ENCODE measurements at regions not wholly inside any gene's neighbourhood (a gene's known extent, or its start where the extent isn't known, plus 50 kb on each side); places are given as distances from the start of the nearest gene placed in this dataset.

GRCh38 chr6:140041571-140042332 lies 667.3 kb upstream of the CITED2 start:
- Histone ChIP-seq H3K4me3 (ENCODE audit: low read depth, low read length) (no peak overlapping the region), H3K36me3 (ENCODE audit: control insufficient read depth, insufficient read depth, low read length) (no peaks in the 10 kb centered on the region), H3K4me1 (no peaks in the 10 kb centered on the region), H3K9me3 (no peaks in the 10 kb centered on the region; the same call in 1 of the 2 replicates), H3K27me3 (replicated peaks; ENCODE audit: control insufficient read depth, insufficient read depth, low read length) (no peaks in the 10 kb centered on the region; the same call in 1 of the 2 replicates)
- intact Hi-C loops (cut with micrococcal nuclease; ENCODE audit: unreplicated experiment): no loop called here
- peaks cover 5% of the 10 kb centered on the region for H3K27me3 Mint-ChIP-seq (ENCODE audit: insufficient read depth, unreplicated experiment)
- no peaks in the 10 kb centered on the region for H3K36me3 Mint-ChIP-seq (ENCODE audit: insufficient read depth, unreplicated experiment)
- no peak overlapping the region for H3K27ac Mint-ChIP-seq (ENCODE audit: unreplicated experiment)
- H3K4me3 Mint-ChIP-seq (ENCODE audit: unreplicated experiment): no peak overlapping the region
- no peaks in the 10 kb centered on the region for H3K9me3 Mint-ChIP-seq (ENCODE audit: unreplicated experiment)
- POLR2A ChIA-PET: no interaction called here
- CTCF ChIA-PET: no interaction called here
- no peak for DNase-seq
- no TSS peak for BruUV-seq (replicated peaks)
- H3K4me1 Mint-ChIP-seq (ENCODE audit: low read depth, unreplicated experiment): no peaks in the 10 kb centered on the region
- TF ChIP-seq CTCF (IDR thresholded peaks at IDR 0.05; ENCODE audit: insufficient read depth in 1 of 2, low read depth in 1 of 2, low read length in 1 of 2, severe bottlenecking in 1 of 2, unreplicated experiment in 1 of 2): no peak

GRCh38 chr6:140041056-140041455 lies 666.6 kb upstream of the CITED2 start:
- Histone ChIP-seq H3K4me1 (no peaks in the 10 kb centered on the region), H3K9me3 (no peaks in the 10 kb centered on the region; the same call in 1 of the 2 replicates), H3K36me3 (ENCODE audit: control insufficient read depth, insufficient read depth, low read length) (no peaks in the 10 kb centered on the region), H3K4me3 (ENCODE audit: low read depth, low read length) (no peak overlapping the region), H3K27me3 (replicated peaks; ENCODE audit: control insufficient read depth, insufficient read depth, low read length) (no peaks in the 10 kb centered on the region; the same call in 1 of the 2 replicates)
- H3K4me1 Mint-ChIP-seq (ENCODE audit: low read depth, unreplicated experiment): no peaks in the 10 kb centered on the region
- CTCF ChIA-PET: no interaction called here
- no peaks in the 10 kb centered on the region for H3K36me3 Mint-ChIP-seq (ENCODE audit: insufficient read depth, unreplicated experiment)
- POLR2A ChIA-PET: no interaction called here
- intact Hi-C loops (cut with micrococcal nuclease; ENCODE audit: unreplicated experiment): no loop called here
- H3K4me3 Mint-ChIP-seq (ENCODE audit: unreplicated experiment): no peak overlapping the region
- no peak overlapping the region for H3K27ac Mint-ChIP-seq (ENCODE audit: unreplicated experiment)
- TF ChIP-seq CTCF (IDR thresholded peaks at IDR 0.05; ENCODE audit: insufficient read depth in 1 of 2, low read depth in 1 of 2, low read length in 1 of 2, severe bottlenecking in 1 of 2, unreplicated experiment in 1 of 2): no peak
- BruUV-seq (replicated peaks): no TSS peak
- H3K27me3 Mint-ChIP-seq (ENCODE audit: insufficient read depth, unreplicated experiment): peaks cover 5% of the 10 kb centered on the region
- no peaks in the 10 kb centered on the region for H3K9me3 Mint-ChIP-seq (ENCODE audit: unreplicated experiment)
- no peak for DNase-seq

- no peak for DNase-seq
- Histone ChIP-seq H3K4me3 (ENCODE audit: low read depth, low read length) (no peak overlapping the region), H3K36me3 (ENCODE audit: control insufficient read depth, insufficient read depth, low read length) (no peaks in the 10 kb centered on the region), H3K27me3 (replicated peaks; ENCODE audit: control insufficient read depth, insufficient read depth, low read length) (no peaks in the 10 kb centered on the region; the same call in 1 of the 2 replicates), H3K9me3 (no peaks in the 10 kb centered on the region; the same call in 1 of the 2 replicates), H3K4me1 (no peaks in the 10 kb centered on the region)
- no TSS peak for BruUV-seq (replicated peaks)
- no peak overlapping the region for H3K4me3 Mint-ChIP-seq (ENCODE audit: unreplicated experiment)
- peaks cover 3% of the 10 kb centered on the region for H3K27me3 Mint-ChIP-seq (ENCODE audit: insufficient read depth, unreplicated experiment)
- POLR2A ChIA-PET: no interaction called here
- H3K4me1 Mint-ChIP-seq (ENCODE audit: low read depth, unreplicated experiment): no peaks in the 10 kb centered on the region
- CTCF ChIA-PET: no interaction called here
- no peaks in the 10 kb centered on the region for H3K9me3 Mint-ChIP-seq (ENCODE audit: unreplicated experiment)
- intact Hi-C loops (cut with micrococcal nuclease; ENCODE audit: unreplicated experiment): no loop called here
- H3K36me3 Mint-ChIP-seq (ENCODE audit: insufficient read depth, unreplicated experiment): no peaks in the 10 kb centered on the region
- no peak overlapping the region for H3K27ac Mint-ChIP-seq (ENCODE audit: unreplicated experiment)
- no peak for TF ChIP-seq CTCF (IDR thresholded peaks at IDR 0.05; ENCODE audit: insufficient read depth in 1 of 2, low read depth in 1 of 2, low read length in 1 of 2, severe bottlenecking in 1 of 2, unreplicated experiment in 1 of 2)
These were observed 665.9 kb upstream of the CITED2 start for GRCh38 chr6:140040396-140040795.
